H9 (cell line): ENCODE measurements at regions not wholly inside any gene's neighbourhood (a gene's known extent, or its start where the extent isn't known, plus 50 kb on each side); places are given as distances from the start of the nearest gene placed in this dataset.
A peak's percentile ranks its signal among the peaks of the same experiment; 100 is the strongest.

Experiments
- DNase-seq: peaks from one replicate; pipeline ENCODE4 v3.0.0-alpha.2; 2017
- H2AFZ ChIP-seq: one replicate; pipeline ENCODE4 v1.6.1; 2013; ENCODE audit warnings: mild to moderate bottlenecking, low read length, control low read depth, moderate library complexity
- H2AK5ac ChIP-seq: 2 replicates; pipeline ENCODE4 v1.6.1; 2013; ENCODE audit warnings: low read length, control low read depth, mixed read lengths; ENCODE audit not compliant: insufficient read length
- H2BK120ac ChIP-seq: one replicate; pipeline ENCODE4 v1.6.1; 2013; ENCODE audit warnings: low read depth, mild to moderate bottlenecking, low read length, control low read depth, inconsistent platforms; ENCODE audit not compliant: poor library complexity, severe bottlenecking
- H2BK12ac ChIP-seq: 2 replicates; pipeline ENCODE4 v1.6.1; 2013; ENCODE audit warnings: low read length, control low read depth, mixed read lengths, low read depth; ENCODE audit not compliant: insufficient read length
- H2BK15ac ChIP-seq: 2 replicates; pipeline ENCODE4 v1.6.1; 2013; ENCODE audit warnings: low read depth, low read length, control low read depth
- H2BK20ac ChIP-seq: one replicate; pipeline ENCODE4 v1.6.1; 2013; ENCODE audit warnings: low read depth, mild to moderate bottlenecking, low read length, control low read depth, inconsistent platforms; ENCODE audit not compliant: poor library complexity, severe bottlenecking
- H2BK5ac ChIP-seq: 2 replicates; pipeline ENCODE4 v1.6.1; 2013; ENCODE audit warnings: low read length, control low read depth, mixed read lengths; ENCODE audit not compliant: insufficient read length
- H3K14ac ChIP-seq: 2 replicates; pipeline ENCODE4 v1.6.1; 2013; ENCODE audit warnings: low read length, control low read depth; ENCODE audit not compliant: insufficient read depth
- H3K18ac ChIP-seq: 2 replicates; pipeline ENCODE4 v1.6.1; 2013; ENCODE audit warnings: low read depth, mild to moderate bottlenecking, mixed read lengths, low read length, control low read depth; ENCODE audit not compliant: insufficient read length
- H3K23ac ChIP-seq: 2 replicates; pipeline ENCODE4 v1.6.1; 2013; ENCODE audit warnings: low read length, control low read depth, mixed read lengths, low read depth; ENCODE audit not compliant: insufficient read length
- H3K23me2 ChIP-seq: 2 replicates; pipeline ENCODE4 v1.6.1; 2013; ENCODE audit warnings: low read depth, mild to moderate bottlenecking, mixed read lengths, low read length, control low read depth; ENCODE audit not compliant: insufficient read length, poor library complexity, severe bottlenecking
- H3K27ac ChIP-seq: 2 replicates; pipeline ENCODE4 v1.5.1; 2013; ENCODE audit warnings: low read length, control low read depth, mixed read lengths, low read depth; ENCODE audit not compliant: insufficient read length
- H3K27me3 ChIP-seq: 2 replicates; pipeline ENCODE4 v1.6.1; 2013; ENCODE audit warnings: low read length, control low read depth, inconsistent platforms; ENCODE audit not compliant: insufficient read depth
- H3K4ac ChIP-seq: 2 replicates; pipeline ENCODE4 v1.6.1; 2013; ENCODE audit warnings: low read depth, mild to moderate bottlenecking, control low read depth, inconsistent platforms, low read length, moderate library complexity
- H3K4me1 ChIP-seq: 2 replicates; pipeline ENCODE4 v1.6.1; 2013; ENCODE audit warnings: low read length, control low read depth, inconsistent platforms; ENCODE audit not compliant: insufficient read depth
- H3K4me2 ChIP-seq: 2 replicates; pipeline ENCODE4 v1.6.1; 2013; ENCODE audit warnings: low read length, control low read depth, mixed read lengths; ENCODE audit not compliant: insufficient read length, insufficient read depth
- H3K56ac ChIP-seq: 2 replicates; pipeline ENCODE4 v1.6.1; 2013; ENCODE audit warnings: low read depth, mild to moderate bottlenecking, mixed read lengths, low read length, control low read depth; ENCODE audit not compliant: insufficient read length
- H3K79me1 ChIP-seq: 2 replicates; pipeline ENCODE4 v1.6.1; 2013; ENCODE audit warnings: low read depth, mild to moderate bottlenecking, moderate library complexity, low read length, control low read depth, inconsistent platforms; ENCODE audit not compliant: insufficient read depth, poor library complexity, severe bottlenecking
- H3K79me2 ChIP-seq: 2 replicates; pipeline ENCODE4 v1.6.1; 2013; ENCODE audit warnings: low read length, control low read depth, inconsistent platforms; ENCODE audit not compliant: insufficient read depth
- H3K9ac ChIP-seq: 2 replicates; pipeline ENCODE4 v1.6.1; 2013; ENCODE audit warnings: low read length, control low read depth, mixed read lengths; ENCODE audit not compliant: insufficient read length; ENCODE audit errors: extremely low read depth
- H3K9me3 ChIP-seq: one replicate; pipeline ENCODE4 v1.6.1; 2013; ENCODE audit warnings: low read depth, low read length, inconsistent platforms; ENCODE audit not compliant: control insufficient read depth
- H3T11ph ChIP-seq: one replicate; pipeline ENCODE4 v1.6.1; 2013; ENCODE audit warnings: mild to moderate bottlenecking, low read length, control low read depth, inconsistent platforms
- H4K20me1 ChIP-seq: one replicate; pipeline ENCODE4 v1.6.1; 2013; ENCODE audit not compliant: control insufficient read depth, insufficient read length, insufficient read depth
- H4K5ac ChIP-seq: 2 replicates; pipeline ENCODE4 v1.6.1; 2013; ENCODE audit warnings: low read depth, mild to moderate bottlenecking, mixed read lengths, low read length, control low read depth; ENCODE audit not compliant: insufficient read length
- H4K8ac ChIP-seq: replicated peaks from 2 replicates; pipeline ENCODE4 v1.6.1; 2013; ENCODE audit warnings: low read length, control low read depth, mixed read lengths, low read depth; ENCODE audit not compliant: insufficient read length
- H4K91ac ChIP-seq: 2 replicates; pipeline ENCODE4 v1.6.1; 2013; ENCODE audit warnings: low read depth, mild to moderate bottlenecking, moderate library complexity, mixed read lengths, low read length, control low read depth; ENCODE audit not compliant: insufficient read length
- H3K27ac Mint-ChIP-seq, 3 experiments: 2 replicates in 2 of 3; 3 replicates in 1 of 3; pipeline ENCODE4 v1.8.0; 2020 to 2021; ENCODE audit warnings: mixed read lengths in 3 of 3, mild to moderate bottlenecking in 1 of 3, moderate library complexity in 1 of 3
- H3K27me3 Mint-ChIP-seq: 2 replicates; pipeline ENCODE4 v1.8.0; 2021; ENCODE audit warnings: low read depth, mild to moderate bottlenecking, moderate library complexity, mixed read lengths
- H3K36me3 Mint-ChIP-seq, 3 experiments: 2 replicates in 2 of 3; 3 replicates in 1 of 3; pipeline ENCODE4 v1.8.0; 2020 to 2021; ENCODE audit warnings: low read depth in 3 of 3, mixed read lengths in 3 of 3; ENCODE audit not compliant: insufficient read depth in 1 of 3
- H3K4me1 Mint-ChIP-seq, 2 experiments: 2 replicates each; pipeline ENCODE4 v1.8.0; 2020; ENCODE audit warnings: mixed read lengths in 2 of 2
- H3K4me3 Mint-ChIP-seq, 2 experiments: 2 replicates in 1 of 2; 3 replicates in 1 of 2; pipeline ENCODE4 v1.8.0; 2020 to 2021; ENCODE audit warnings: mild to moderate bottlenecking in 2 of 2, mixed read lengths in 2 of 2, moderate library complexity in 1 of 2
- H3K9me3 Mint-ChIP-seq, 2 experiments: 2 replicates in 1 of 2; 3 replicates in 1 of 2; pipeline ENCODE4 v1.8.0; 2020; ENCODE audit warnings: mild to moderate bottlenecking in 2 of 2, mixed read lengths in 2 of 2, moderate library complexity in 1 of 2
- CTCF ChIP-seq: fragments of 200-600 bp; sonication (generic); conservative IDR thresholded peaks from 3 replicates; pipeline ENCODE4 v1.8.0; 2021; ENCODE audit warnings: antibody characterized with exemption, mild to moderate bottlenecking
- WGBS: extraction: QIAGEN DNeasy Blood & Tissue Kit; methylation state at CpG from one replicate; pipeline ENCODE4 v1.1.7; 2013; ENCODE audit warnings: missing lambda C conversion rate, low lambda C conversion rate, mixed read lengths; ENCODE audit not compliant: insufficient read length; ENCODE audit errors: extremely low coverage; 5-methylcytosine and 5-hydroxymethylcytosine counted together

GRCh38 chr17:77418609-77419008 is 277.8 kb downstream of the SEC14L1 start:
- no peaks in the 10 kb centered on the region; a peak in 4 of 7 replicates for H3K36me3 Mint-ChIP-seq
- no peak overlapping the region for H3K27ac ChIP-seq

More at GRCh38 chr17:77418609-77419008, 277.8 kb downstream of the SEC14L1 start:
- no peak overlapping the region for H3T11ph ChIP-seq
- TF ChIP-seq CTCF: no peak
- H3K14ac ChIP-seq: peak overlapping the region; percentile 27
- no peak for DNase-seq
- H4K91ac ChIP-seq: no peak overlapping the region
- no peak overlapping the region for H2BK12ac ChIP-seq
- no peak overlapping the region for H3K4ac ChIP-seq
- no peak overlapping the region for H2BK5ac ChIP-seq
- H4K20me1 ChIP-seq: peaks cover 5% of the 10 kb centered on the region
- no peak overlapping the region for H2BK120ac ChIP-seq
- no peak overlapping the region for H2AFZ ChIP-seq
- H3K18ac ChIP-seq: no peak overlapping the region
- H3K4me2 ChIP-seq: no peak overlapping the region
- H3K27me3 Mint-ChIP-seq: no peaks in the 10 kb centered on the region
- H3K23me2 ChIP-seq: no peaks in the 10 kb centered on the region
- H4K5ac ChIP-seq: no peak overlapping the region
- H3K9me3 Mint-ChIP-seq: no peaks in the 10 kb centered on the region
- no peaks in the 10 kb centered on the region for H3K9me3 ChIP-seq
- no peak overlapping the region for H2BK15ac ChIP-seq
- no peaks in the 10 kb centered on the region for H3K27me3 ChIP-seq
- peaks cover 2% of the 10 kb centered on the region; the same call in 1 of the 2 replicates for H3K79me2 ChIP-seq
- no peak overlapping the region for H3K56ac ChIP-seq
- H2AK5ac ChIP-seq: no peak overlapping the region
- WGBS: no CpG with 5 or more reads among the region's 12 CpGs
- H3K27ac Mint-ChIP-seq: peak overlapping the region in 2 of 3 experiments; percentile 55 to 63; a peak in 2 of 7 replicates
- H3K23ac ChIP-seq: no peak overlapping the region
- H3K9ac ChIP-seq: no peak overlapping the region
- no peaks in the 10 kb centered on the region for H3K79me1 ChIP-seq
- H3K4me3 Mint-ChIP-seq: no peak overlapping the region
- peaks cover 18% of the 10 kb centered on the region; the same call in 1 of the 2 replicates for H3K4me1 ChIP-seq
- peaks cover 32 to 47% of the 10 kb centered on the region in 2 experiments for H3K4me1 Mint-ChIP-seq
- H4K8ac ChIP-seq: no peak overlapping the region
- no peak overlapping the region for H2BK20ac ChIP-seq
